ENCODE measurements at regions not wholly inside any gene's neighbourhood (a gene's known extent, or its start where the extent isn't known, plus 50 kb on each side); places are given as distances from the start of the nearest gene placed in this dataset.

DNA sequence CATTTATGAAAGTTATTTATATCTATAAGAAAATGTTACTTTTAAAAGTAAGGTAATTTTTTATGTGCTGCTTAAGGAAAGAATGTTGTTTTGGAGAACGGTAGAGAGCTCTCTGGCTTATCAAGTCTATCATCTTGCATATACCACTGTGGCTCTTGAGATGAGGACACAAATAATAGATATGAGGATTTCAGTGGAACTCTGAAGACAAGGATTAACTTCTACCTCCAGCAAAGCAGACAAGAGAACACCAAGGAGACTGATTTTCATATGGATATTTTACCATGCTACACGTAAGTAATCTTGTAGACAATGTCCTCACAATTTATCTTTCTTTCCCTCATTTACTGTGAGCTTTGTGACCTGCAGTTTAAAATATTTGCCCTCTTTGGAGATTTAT, 557.5 kb upstream of the NDST4 start:
- TF ChIP-seq, protein P1, sequence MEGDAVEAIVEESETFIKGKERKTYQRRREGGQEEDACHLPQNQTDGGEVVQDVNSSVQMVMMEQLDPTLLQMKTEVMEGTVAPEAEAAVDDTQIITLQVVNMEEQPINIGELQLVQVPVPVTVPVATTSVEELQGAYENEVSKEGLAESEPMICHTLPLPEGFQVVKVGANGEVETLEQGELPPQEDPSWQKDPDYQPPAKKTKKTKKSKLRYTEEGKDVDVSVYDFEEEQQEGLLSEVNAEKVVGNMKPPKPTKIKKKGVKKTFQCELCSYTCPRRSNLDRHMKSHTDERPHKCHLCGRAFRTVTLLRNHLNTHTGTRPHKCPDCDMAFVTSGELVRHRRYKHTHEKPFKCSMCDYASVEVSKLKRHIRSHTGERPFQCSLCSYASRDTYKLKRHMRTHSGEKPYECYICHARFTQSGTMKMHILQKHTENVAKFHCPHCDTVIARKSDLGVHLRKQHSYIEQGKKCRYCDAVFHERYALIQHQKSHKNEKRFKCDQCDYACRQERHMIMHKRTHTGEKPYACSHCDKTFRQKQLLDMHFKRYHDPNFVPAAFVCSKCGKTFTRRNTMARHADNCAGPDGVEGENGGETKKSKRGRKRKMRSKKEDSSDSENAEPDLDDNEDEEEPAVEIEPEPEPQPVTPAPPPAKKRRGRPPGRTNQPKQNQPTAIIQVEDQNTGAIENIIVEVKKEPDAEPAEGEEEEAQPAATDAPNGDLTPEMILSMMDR (IDR thresholded peaks at IDR 0.05; ENCODE audit: control insufficient read depth, extremely low read depth, insufficient read depth), result no peak
- H3K4me3 ChIP-seq (ENCODE audit: low read depth, low read length), result no peak overlapping the region; the same call in 1 of the 2 replicates
- DNase-seq (ENCODE audit: low read depth), result no peak

DNA sequence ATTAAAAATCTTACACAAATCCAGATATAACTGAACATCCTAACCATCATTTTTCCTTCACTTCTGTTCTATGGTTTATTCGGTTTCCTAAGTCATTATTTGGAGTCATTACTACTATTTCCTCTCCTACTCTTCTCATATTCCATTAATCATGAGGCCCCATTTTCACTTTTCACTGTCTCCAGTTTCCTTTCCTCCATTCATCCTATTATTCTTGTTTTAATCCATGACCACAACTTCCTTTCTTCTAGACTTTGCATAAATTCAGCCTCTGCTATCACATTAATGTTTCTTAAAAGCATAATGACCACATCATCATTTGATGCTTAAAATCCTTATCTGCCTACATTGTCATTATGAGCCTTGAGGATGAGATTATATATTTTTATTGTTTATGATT, 555.0 kb upstream of the NDST4 start:
- TF ChIP-seq, protein P1 (IDR thresholded peaks at IDR 0.05; ENCODE audit: control insufficient read depth, extremely low read depth, insufficient read depth), result no peak
- no peak for DNase-seq (ENCODE audit: low read depth)
- H3K4me3 ChIP-seq (ENCODE audit: low read depth, low read length), result no peak overlapping the region

DNA sequence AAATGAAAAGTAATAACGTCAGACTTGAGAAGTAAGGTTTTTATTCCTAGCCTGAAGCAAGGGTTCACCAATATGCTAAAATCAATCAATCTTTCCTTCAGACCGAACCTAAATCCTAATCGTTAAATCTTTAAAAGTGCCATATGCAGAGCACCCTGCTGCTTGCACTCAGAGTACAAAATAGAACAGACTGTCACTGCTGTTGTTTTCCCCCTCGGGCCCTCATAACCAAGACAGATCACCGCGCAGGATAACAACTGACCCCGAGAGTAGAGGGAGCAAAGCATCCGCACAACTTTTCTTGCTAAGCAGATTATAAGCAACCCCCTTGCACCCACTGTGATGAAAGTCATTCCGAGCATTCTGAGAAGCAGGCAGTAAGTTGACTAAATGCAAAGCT, 550.9 kb upstream of the NDST4 start:
- no peak for DNase-seq (ENCODE audit: low read depth)
- no peak overlapping the region for H3K4me3 ChIP-seq (ENCODE audit: low read depth, low read length)

DNA sequence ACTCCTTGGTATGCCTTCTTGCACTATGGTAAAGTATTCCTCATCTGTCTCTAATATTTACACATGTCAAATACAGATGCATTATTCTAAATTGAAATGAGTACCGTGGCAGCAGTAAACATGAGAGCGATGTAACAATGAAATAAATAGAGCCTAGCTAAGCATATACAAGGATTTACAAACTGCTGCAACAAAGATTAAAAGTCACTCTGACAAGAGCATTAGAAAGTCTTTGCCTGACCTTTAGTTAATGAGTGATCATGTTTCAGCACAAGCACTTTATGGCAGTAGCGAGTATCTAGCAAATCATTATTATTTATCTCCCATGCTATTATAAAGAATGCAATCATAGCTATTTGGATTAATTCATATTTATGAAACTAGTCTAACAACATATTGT, 547.0 kb upstream of the NDST4 start:
- TF ChIP-seq, protein P1 (IDR thresholded peaks at IDR 0.05; ENCODE audit: control insufficient read depth, extremely low read depth, insufficient read depth), result no peak

More for the DNA sequence above, 550.9 kb upstream of the NDST4 start:
- TF ChIP-seq, protein P1 (IDR thresholded peaks at IDR 0.05; ENCODE audit: control insufficient read depth, extremely low read depth, insufficient read depth), result no peak

DNA sequence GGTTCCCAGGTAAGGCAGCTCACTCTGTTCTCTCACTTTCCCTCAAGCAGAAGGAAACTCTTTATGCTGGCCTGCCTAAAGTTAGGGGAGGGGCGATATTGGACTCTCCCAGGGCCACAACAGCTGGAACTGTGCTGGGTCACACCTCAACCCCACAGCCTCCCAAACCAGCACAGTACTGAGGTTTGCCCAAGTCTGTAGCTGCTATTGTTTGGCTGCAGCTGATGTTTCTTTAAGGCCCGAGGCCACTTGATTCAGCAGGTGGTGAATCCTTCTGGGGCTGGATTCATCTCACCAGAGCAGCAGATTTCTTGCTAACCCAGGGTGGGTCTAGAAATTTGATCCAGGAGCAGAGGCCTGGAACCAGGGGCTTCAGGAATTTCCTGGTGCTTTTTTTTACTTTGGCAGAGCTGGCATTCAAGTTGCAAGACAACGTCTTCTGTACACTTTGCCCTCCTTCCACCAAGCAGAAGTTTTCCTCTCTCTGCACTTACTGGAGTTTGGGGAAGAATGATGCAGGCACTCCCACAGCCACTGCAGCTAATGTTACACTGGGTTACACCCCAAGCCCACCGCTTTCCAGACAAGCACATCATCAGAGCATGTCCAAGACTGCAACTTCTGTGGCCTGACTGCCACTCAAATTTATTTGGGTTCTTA, 544.7 kb upstream of the NDST4 start:
- TF ChIP-seq, protein P1 (IDR thresholded peaks at IDR 0.05; ENCODE audit: control insufficient read depth, extremely low read depth, insufficient read depth), result no peak
- no peak overlapping the region for H3K4me3 ChIP-seq (ENCODE audit: low read depth, low read length)
- no peak for DNase-seq (ENCODE audit: low read depth)

More for the DNA sequence above, 547.0 kb upstream of the NDST4 start:
- DNase-seq (ENCODE audit: low read depth), result no peak
- H3K4me3 ChIP-seq (ENCODE audit: low read depth, low read length), result no peak overlapping the region

DNA sequence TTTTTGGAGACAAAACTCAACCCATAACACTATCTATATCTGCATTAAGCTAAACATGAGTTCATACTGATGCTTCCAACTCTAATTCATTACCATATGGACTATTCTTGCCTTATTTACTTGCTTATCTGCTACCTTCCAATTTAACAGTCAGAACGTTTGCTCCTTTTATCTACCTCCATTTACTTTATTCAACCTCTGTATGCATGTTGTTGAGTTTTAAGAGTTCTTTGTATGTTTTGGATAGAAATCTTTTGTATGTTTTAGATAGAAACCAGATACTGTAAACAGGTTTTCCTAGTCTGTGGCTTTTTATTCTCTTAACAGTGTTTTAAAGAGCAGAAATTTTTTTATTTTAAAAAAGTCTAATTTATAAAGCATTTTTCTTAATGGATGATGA, 542.2 kb upstream of the NDST4 start:
- TF ChIP-seq, protein P1 (IDR thresholded peaks at IDR 0.05; ENCODE audit: control insufficient read depth, extremely low read depth, insufficient read depth), result no peak
- DNase-seq (ENCODE audit: low read depth), result peak; percentile 75
- H3K4me3 ChIP-seq (ENCODE audit: low read depth, low read length), result no peak overlapping the region

DNA sequence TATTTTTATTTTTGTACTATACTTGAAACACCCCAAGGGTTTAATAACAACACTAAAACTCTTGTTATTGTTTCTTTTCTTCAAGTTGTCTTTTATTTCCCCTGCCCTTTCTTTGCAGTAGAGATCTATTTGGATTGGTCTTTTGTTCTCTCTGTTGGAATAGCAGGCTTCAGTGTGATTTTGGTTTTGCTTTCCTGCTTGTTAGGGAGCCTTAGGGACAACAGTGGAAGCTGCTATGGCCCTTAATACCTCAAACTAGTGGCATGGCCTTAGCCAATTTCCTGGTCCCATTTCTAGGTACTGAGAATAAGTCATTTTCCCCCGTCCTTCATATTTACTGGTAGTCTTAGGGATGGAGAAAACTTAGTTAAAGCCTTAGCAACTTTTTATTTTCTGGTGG, 535.4 kb upstream of the NDST4 start:
- DNase-seq (ENCODE audit: low read depth), result no peak
- TF ChIP-seq, protein P1 (IDR thresholded peaks at IDR 0.05; ENCODE audit: control insufficient read depth, extremely low read depth, insufficient read depth), result no peak
- no peak overlapping the region for H3K4me3 ChIP-seq (ENCODE audit: low read depth, low read length)

Data from LNCaP clone FGC (cell line).